SH-SY5Y (cell line): ENCODE measurements at regions not wholly inside any gene's neighbourhood (a gene's known extent, or its start where the extent isn't known, plus 50 kb on each side); places are given as distances from the start of the nearest gene placed in this dataset.

ENCODE experiments used
- GATA2 ChIP-seq: IDR thresholded peaks from 2 replicates; pipeline ENCODE4 v1.6.1; 2011; ENCODE audit warnings: mild to moderate bottlenecking, low read depth, low read length
- GATA3 ChIP-seq: IDR thresholded peaks from 2 replicates; pipeline ENCODE4 v1.6.1; 2011; ENCODE audit warnings: low read depth, mild to moderate bottlenecking, low read length, moderate library complexity

DNA sequence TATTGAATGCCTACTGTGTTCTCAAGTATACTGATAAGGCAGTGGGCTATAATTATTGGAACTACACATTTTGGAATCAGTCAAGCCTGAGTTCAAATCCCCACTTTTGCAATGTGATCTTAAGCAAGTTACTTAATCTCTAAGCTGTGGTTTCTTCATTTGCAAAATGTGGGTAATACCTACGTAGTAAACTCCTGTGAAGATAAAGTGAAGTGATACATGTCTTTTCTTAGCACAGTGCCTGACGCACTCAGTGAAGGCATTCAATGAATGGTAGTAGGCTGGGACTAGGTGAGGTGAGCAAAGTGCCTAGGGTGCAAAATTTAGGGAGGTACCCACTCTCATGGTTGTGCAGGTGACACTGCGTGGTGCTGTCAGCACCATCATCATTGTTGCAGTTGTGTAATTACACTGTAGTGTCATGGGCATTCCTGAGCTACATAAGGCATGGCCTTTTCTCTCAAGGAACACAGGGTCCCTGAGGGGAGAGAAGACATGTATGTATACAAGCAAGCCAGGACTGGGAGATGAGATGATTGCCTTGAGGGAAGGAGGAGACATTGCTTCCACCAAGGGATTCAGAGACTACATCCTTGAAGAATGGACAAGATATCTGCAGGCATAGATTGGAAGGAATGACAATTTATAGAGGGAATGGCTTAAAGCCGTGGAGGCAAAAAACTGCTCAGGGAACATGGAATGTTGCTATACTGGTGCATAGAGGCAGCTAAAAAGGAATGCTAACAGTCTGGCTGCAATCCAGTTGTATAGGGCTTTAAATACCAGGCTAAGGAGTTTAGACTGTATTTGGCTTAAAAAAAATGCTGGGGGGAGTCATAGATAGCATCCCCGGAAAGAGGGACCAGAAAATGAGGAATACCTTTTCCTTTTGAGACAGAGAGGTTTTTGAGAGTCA is 129.2 kb upstream of the ARHGAP5 start:
- TF ChIP-seq GATA3 (no peak), GATA2 (no peak)
